Cerebellar nuclear complex (tissue), 1 donor: ENCODE measurements at regions not wholly inside any gene's neighbourhood (a gene's known extent, or its start where the extent isn't known, plus 50 kb on each side); places are given as distances from the start of the nearest gene placed in this dataset.

ENCODE experiments used
- DNase-seq, 2 experiments: peaks; one replicate each; lab custom pipeline; 2025; lab: John Stamatoyannopoulos, UW

GRCh38 chr10:52645187-52645758 lies 127.3 kb downstream of the MBL2 start:
- no peak for DNase-seq

- DNase-seq, result no peak
Measured at GRCh38 chr10:52649511-52649910, 123.1 kb downstream of the MBL2 start.

- DNase-seq, result no peak
Measured at GRCh38 chr10:52650873-52651272, 121.7 kb downstream of the MBL2 start.

GRCh38 chr10:52651293-52651692 lies 121.3 kb downstream of the MBL2 start:
- no peak for DNase-seq

GRCh38 chr10:52652431-52653262 lies 119.9 kb downstream of the MBL2 start:
- DNase-seq, result no peak

- DNase-seq, result peak in 1 of 2 experiments; percentile 3
Measured at GRCh38 chr10:52653263-52653909, 119.2 kb downstream of the MBL2 start.

GRCh38 chr10:52654201-52654600 lies 118.4 kb downstream of the MBL2 start:
- no peak for DNase-seq

- DNase-seq, result no peak
Measured at GRCh38 chr10:52658112-52658511, 114.5 kb downstream of the MBL2 start.

GRCh38 chr10:52659085-52659484 lies 113.5 kb downstream of the MBL2 start:
- no peak for DNase-seq

GRCh38 chr10:52662256-52662655 lies 110.3 kb downstream of the MBL2 start:
- no peak for DNase-seq

GRCh38 chr10:52663161-52663560 lies 109.4 kb downstream of the MBL2 start:
- DNase-seq, result no peak

GRCh38 chr10:52664629-52665028 lies 108.0 kb downstream of the MBL2 start:
- DNase-seq, result no peak

GRCh38 chr10:52665821-52666220 lies 106.8 kb downstream of the MBL2 start:
- no peak for DNase-seq

GRCh38 chr10:52666931-52667330 lies 105.7 kb downstream of the MBL2 start:
- DNase-seq, result no peak

- no peak for DNase-seq
Measured at GRCh38 chr10:52668024-52668423, 104.6 kb downstream of the MBL2 start.

GRCh38 chr10:52672880-52673279 lies 99.7 kb downstream of the MBL2 start:
- DNase-seq, result no peak

GRCh38 chr10:52673468-52673867 lies 99.1 kb downstream of the MBL2 start:
- DNase-seq, result no peak

GRCh38 chr10:52674474-52674873 lies 98.1 kb downstream of the MBL2 start:
- no peak for DNase-seq

- DNase-seq, result no peak
Measured at GRCh38 chr10:52677086-52677485, 95.5 kb downstream of the MBL2 start.

- DNase-seq, result no peak
Measured at GRCh38 chr10:52678611-52679010, 94.0 kb downstream of the MBL2 start.

GRCh38 chr10:52679117-52679516 lies 93.5 kb downstream of the MBL2 start:
- DNase-seq, result no peak

- DNase-seq, result no peak
Measured at GRCh38 chr10:52682766-52683165, 89.8 kb downstream of the MBL2 start.

GRCh38 chr10:52683776-52684175 lies 88.8 kb downstream of the MBL2 start:
- DNase-seq, result no peak
